HG03460 (cell line): ENCODE measurements at regions not wholly inside any gene's neighbourhood (a gene's known extent, or its start where the extent isn't known, plus 50 kb on each side); places are given as distances from the start of the nearest gene placed in this dataset.

Experiments
- ATAC-seq: cut with Tn5 transposase; IDR thresholded peaks from one replicate; pipeline ENCODE4 v1.9.1; 2021; ENCODE audit not compliant: unreplicated experiment

- ATAC-seq: no peak
Measured at GRCh38 chr10:8731121-8732095, 676.9 kb downstream of the GATA3 start.

GRCh38 chr10:8738987-8739386 lies 684.5 kb downstream of the GATA3 start:
- no peak for ATAC-seq

GRCh38 chr10:8752146-8752843 lies 697.8 kb downstream of the GATA3 start:
- ATAC-seq: no peak

GRCh38 chr10:8758029-8758428 lies 703.5 kb downstream of the GATA3 start:
- ATAC-seq: no peak

GRCh38 chr10:8766899-8767298 lies 712.4 kb downstream of the GATA3 start:
- ATAC-seq: no peak

GRCh38 chr10:8767591-8767990 lies 713.1 kb downstream of the GATA3 start:
- no peak for ATAC-seq

- ATAC-seq: no peak
Measured at GRCh38 chr10:8768341-8768740, 713.9 kb downstream of the GATA3 start.

GRCh38 chr10:8768852-8769251 lies 714.4 kb downstream of the GATA3 start:
- ATAC-seq: no peak

GRCh38 chr10:8776926-8777622 lies 722.6 kb downstream of the GATA3 start:
- ATAC-seq: no peak

GRCh38 chr10:8778713-8779112 lies 724.2 kb downstream of the GATA3 start:
- ATAC-seq: no peak

GRCh38 chr10:8787649-8788048 lies 733.2 kb downstream of the GATA3 start:
- no peak for ATAC-seq

- ATAC-seq: no peak
Measured at GRCh38 chr10:8790390-8790789, 735.9 kb downstream of the GATA3 start.

GRCh38 chr10:8794860-8795259 lies 740.4 kb downstream of the GATA3 start:
- no peak for ATAC-seq

GRCh38 chr10:8800426-8800825 lies 745.9 kb downstream of the GATA3 start:
- ATAC-seq: no peak

- no peak for ATAC-seq
Measured at GRCh38 chr10:8803992-8804391, 749.5 kb downstream of the GATA3 start.

GRCh38 chr10:8810677-8811076 lies 756.2 kb downstream of the GATA3 start:
- no peak for ATAC-seq

- ATAC-seq: no peak
Measured at GRCh38 chr10:8811201-8811600, 756.7 kb downstream of the GATA3 start.

GRCh38 chr10:8815969-8816368 lies 761.5 kb downstream of the GATA3 start:
- ATAC-seq: no peak

GRCh38 chr10:8817299-8817698 lies 762.8 kb downstream of the GATA3 start:
- ATAC-seq: no peak

- no peak for ATAC-seq
Measured at GRCh38 chr10:8825611-8826010, 771.1 kb downstream of the GATA3 start.

GRCh38 chr10:8829592-8829991 lies 775.1 kb downstream of the GATA3 start:
- ATAC-seq: no peak

GRCh38 chr10:8830048-8830447 lies 775.6 kb downstream of the GATA3 start:
- ATAC-seq: no peak
